Activated CD4-positive, CD25-positive, alpha-beta regulatory T cell treated with anti-CD3 and anti-CD28 coated beads, Interleukin-2, amount 50 U/mL, for 24 hours (primary cell): ENCODE measurements at regions not wholly inside any gene's neighbourhood (a gene's known extent, or its start where the extent isn't known, plus 50 kb on each side); places are given as distances from the start of the nearest gene placed in this dataset.

ENCODE experiments used
- ATAC-seq, 2 donors: fragments of 150-1000 bp; cut with Tn5 transposase; one replicate each; pipeline ENCODE4 v1.10.0; 2021; ENCODE audit warnings: mild to moderate bottlenecking in 1 of 2, moderate library complexity in 1 of 2

- no peak for ATAC-seq
Measured at GRCh38 chr17:79520167-79521165, 90.4 kb downstream of the RBFOX3 start.

DNA sequence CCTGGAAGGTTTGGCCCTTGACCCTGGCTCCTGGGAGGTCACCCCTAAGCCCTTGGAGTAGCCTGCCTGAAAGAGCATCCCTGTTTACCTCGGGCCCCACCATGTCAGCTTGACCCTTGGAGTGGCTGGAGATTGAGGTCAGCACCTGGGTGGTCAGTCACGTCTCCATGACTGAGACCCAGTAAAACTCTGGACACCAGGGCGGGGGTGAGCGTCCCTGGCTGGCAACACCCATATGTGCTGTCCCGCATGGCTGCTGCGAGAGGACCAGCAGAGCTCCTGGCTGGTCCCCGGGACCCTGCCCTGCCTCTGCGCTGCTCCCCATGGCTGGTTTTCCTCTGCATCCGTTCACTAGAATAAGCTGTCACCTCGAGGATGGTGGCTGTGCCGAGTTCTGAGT lies 91.2 kb downstream of the RBFOX3 start:
- ATAC-seq = no peak

GRCh38 chr17:79518585-79519523 lies 92.0 kb downstream of the RBFOX3 start:
- no peak for ATAC-seq

GRCh38 chr17:79517827-79518584 lies 92.8 kb downstream of the RBFOX3 start:
- no peak for ATAC-seq

DNA sequence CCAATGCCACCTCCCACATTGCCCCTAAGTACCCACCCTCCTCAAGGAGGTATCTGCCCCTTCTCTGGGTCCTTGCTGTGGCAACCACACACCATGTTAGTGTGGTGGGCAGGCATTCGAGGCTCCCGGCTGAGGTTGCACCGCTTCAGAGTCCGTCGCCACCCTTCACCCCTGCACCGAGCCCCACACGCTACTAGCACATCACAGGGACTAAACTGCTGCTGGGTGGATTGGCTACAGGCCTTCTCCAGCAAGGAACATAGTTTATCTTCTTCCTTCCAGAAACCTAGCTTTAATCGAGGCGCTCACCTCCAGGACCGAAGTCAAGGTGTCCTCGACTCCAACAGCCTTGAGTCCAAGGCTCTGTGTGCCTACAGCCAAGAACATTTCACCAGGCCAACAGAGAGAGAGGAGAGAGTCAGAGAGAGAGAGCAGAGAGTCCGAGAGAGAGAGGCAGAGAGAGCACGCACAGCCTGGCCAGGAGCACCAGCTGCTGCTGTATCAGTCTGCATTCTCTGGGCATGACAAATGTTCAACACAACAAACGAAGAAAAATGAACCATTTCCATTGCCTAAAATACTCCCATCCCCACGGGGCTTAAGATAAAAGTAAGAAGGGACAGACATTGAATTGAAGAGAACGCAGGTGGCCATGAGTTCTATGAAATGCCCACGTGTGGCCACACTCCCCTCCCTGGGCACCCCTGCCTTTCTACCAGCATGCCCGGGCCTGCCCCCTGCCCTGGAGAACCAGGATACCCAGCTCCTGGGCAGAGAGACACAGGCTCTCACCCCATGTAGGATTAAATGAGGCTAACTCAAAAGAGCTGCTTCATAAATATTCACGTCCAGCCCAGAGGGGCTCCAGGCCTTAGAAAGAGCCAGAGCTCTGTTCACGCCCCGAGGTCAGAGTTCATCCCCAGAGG lies 94.9 kb downstream of the RBFOX3 start:
- ATAC-seq = no peak

- ATAC-seq = no peak
Measured at GRCh38 chr17:79515110-79515509, 95.7 kb downstream of the RBFOX3 start.

DNA sequence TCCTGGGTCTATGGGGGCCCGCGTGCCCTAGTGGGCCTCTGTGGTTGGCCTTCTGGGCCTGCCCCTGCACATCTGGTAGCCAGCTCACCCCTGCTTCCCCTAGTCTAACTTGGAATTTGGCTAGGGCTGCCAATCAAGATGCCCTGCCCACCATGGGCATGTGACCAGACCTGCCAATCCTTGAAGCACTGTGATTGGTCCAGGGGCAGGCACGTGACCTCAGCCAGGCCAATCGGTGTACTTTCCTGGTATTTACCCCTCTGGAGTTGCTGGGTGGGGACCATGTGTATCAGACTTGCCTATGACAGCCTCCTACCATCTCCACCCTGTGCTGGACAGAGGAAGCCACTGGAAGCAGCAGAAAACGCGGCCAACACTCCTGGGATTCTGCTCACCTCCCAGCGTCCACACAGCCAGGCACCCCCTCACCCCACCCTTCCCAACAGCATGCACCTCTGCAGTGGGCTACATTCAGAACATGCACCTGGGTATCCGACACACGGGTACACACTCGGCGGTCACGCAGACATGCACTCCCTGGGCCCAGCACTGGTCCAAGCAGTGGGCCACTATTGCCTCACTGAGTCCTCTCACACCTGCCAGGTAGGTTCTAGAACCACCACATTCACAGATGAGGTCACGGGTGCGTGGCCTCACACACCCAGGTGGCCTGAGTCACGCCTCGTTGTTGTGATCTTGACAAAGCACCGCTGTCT lies 96.9 kb downstream of the RBFOX3 start:
- ATAC-seq = no peak

- no peak for ATAC-seq
Measured at GRCh38 chr17:79513206-79513605, 97.6 kb downstream of the RBFOX3 start.

DNA sequence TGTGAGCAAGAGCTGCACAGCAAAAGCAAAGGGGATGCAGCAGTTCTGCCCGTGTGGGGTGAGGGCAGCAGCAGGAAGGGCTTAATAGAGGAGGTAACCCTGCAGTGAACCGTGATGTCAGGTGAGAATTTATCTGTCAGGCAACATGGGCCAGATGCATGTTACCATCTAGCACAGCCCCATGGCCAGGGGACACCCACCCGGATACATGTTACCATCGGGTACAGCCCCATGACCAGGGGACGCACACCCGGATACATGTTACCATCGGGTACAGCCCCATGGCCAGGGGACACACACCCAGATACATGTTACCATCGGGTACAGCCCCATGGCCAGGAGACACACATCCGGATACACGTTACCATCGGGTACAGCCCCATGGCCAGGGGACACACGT lies 99.4 kb downstream of the RBFOX3 start:
- no peak for ATAC-seq

GRCh38 chr17:79510071-79510470 lies 100.8 kb downstream of the RBFOX3 start:
- no peak for ATAC-seq

- no peak for ATAC-seq
Measured at GRCh38 chr17:79509490-79509889, 101.4 kb downstream of the RBFOX3 start.

- no peak for ATAC-seq
Measured at GRCh38 chr17:79509008-79509407, 101.8 kb downstream of the RBFOX3 start.

GRCh38 chr17:79508291-79508716 lies 102.5 kb downstream of the RBFOX3 start:
- ATAC-seq = no peak

GRCh38 chr17:79506955-79507354 lies 103.9 kb downstream of the RBFOX3 start:
- no peak for ATAC-seq

DNA sequence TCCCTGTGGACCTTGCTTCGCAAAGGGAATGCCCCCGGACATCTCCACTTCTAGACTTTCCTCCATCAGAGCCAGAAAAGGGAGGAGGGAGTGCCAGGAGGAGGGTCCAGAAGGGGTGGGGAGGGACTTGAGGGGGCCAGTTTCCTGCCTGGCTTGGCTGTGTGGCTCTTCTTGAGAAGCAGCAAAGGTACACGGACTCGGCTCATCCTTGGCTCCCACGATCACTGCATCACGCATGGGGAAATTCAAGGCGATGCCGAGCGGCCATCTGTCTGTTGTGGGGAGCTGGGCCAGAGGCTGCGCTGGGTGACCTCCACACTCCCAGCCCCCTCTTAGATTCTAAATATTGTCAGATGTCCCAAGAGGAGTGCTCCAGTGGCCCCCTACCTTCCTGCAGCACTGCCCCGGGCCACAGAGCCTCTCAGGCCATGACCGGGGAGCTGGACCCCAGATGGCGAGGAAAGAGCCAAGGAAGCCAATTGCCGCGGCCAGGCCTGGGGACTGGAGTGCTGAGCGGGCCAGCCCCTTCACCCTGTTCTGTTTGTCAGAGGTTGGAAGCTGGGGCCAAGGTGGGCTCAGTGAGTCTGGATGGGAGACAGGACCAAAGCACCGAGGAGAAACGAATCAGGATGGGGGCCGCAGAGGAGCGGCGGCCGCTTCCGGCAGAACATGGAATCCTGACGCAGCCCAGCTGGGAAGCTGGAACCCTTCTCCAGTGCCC lies 104.5 kb downstream of the RBFOX3 start:
- ATAC-seq = no peak

GRCh38 chr17:79505199-79505598 lies 105.7 kb downstream of the RBFOX3 start:
- ATAC-seq = no peak

GRCh38 chr17:79504181-79504605 lies 106.7 kb downstream of the RBFOX3 start:
- no peak for ATAC-seq

- ATAC-seq = no peak
Measured at GRCh38 chr17:79503126-79503839, 107.6 kb downstream of the RBFOX3 start.

GRCh38 chr17:79501910-79502309 lies 108.9 kb downstream of the RBFOX3 start:
- no peak for ATAC-seq
